HK-2 (cell line): ENCODE measurements at regions not wholly inside any gene's neighbourhood (a gene's known extent, or its start where the extent isn't known, plus 50 kb on each side); places are given as distances from the start of the nearest gene placed in this dataset.

Experiments
- DNase-seq: peaks from one replicate; pipeline ENCODE4 v3.0.0-alpha.2; 2018; ENCODE audit not compliant: unreplicated experiment

GRCh38 chr4:126028876-126029275 lies 714.1 kb downstream of the FAT4 start:
- no peak for DNase-seq

- DNase-seq, result no peak
Measured at GRCh38 chr4:126037231-126037630, 722.5 kb downstream of the FAT4 start.

GRCh38 chr4:126038502-126039144 lies 723.9 kb downstream of the FAT4 start:
- no peak for DNase-seq

- DNase-seq, result no peak
Measured at GRCh38 chr4:126046081-126046614, 731.4 kb downstream of the FAT4 start.

GRCh38 chr4:126047114-126047513 lies 732.4 kb downstream of the FAT4 start:
- DNase-seq, result no peak

- DNase-seq, result no peak
Measured at GRCh38 chr4:126051689-126052424, 737.1 kb downstream of the FAT4 start.

GRCh38 chr4:126056116-126056650 lies 741.4 kb downstream of the FAT4 start:
- DNase-seq, result no peak

- no peak for DNase-seq
Measured at GRCh38 chr4:126057371-126057770, 742.6 kb downstream of the FAT4 start.

- DNase-seq, result no peak
Measured at GRCh38 chr4:126058596-126058995, 743.8 kb downstream of the FAT4 start.

GRCh38 chr4:126061655-126062054 lies 746.9 kb downstream of the FAT4 start:
- DNase-seq, result no peak

- no peak for DNase-seq
Measured at GRCh38 chr4:126065016-126065415, 750.3 kb downstream of the FAT4 start.

- no peak for DNase-seq
Measured at GRCh38 chr4:126071346-126072333, 756.9 kb downstream of the FAT4 start.

GRCh38 chr4:126081336-126081735 lies 766.6 kb downstream of the FAT4 start:
- no peak for DNase-seq

- no peak for DNase-seq
Measured at GRCh38 chr4:126086041-126086440, 771.3 kb downstream of the FAT4 start.

- no peak for DNase-seq
Measured at GRCh38 chr4:126087101-126087500, 772.3 kb downstream of the FAT4 start.

- no peak for DNase-seq
Measured at GRCh38 chr4:126097155-126097799, 782.5 kb downstream of the FAT4 start.

- DNase-seq, result no peak
Measured at GRCh38 chr4:126106658-126107057, 791.9 kb downstream of the FAT4 start.

GRCh38 chr4:126109836-126110235 lies 795.1 kb downstream of the FAT4 start:
- DNase-seq, result no peak

- no peak for DNase-seq
Measured at GRCh38 chr4:126113058-126113457, 798.3 kb downstream of the FAT4 start.

GRCh38 chr4:126123611-126124325 lies 809.0 kb downstream of the FAT4 start:
- DNase-seq, result no peak

- no peak for DNase-seq
Measured at GRCh38 chr4:126124818-126125217, 810.1 kb downstream of the FAT4 start.
